Right ventricle myocardium inferior (tissue), 1 donor: ENCODE measurements at regions not wholly inside any gene's neighbourhood (a gene's known extent, or its start where the extent isn't known, plus 50 kb on each side); places are given as distances from the start of the nearest gene placed in this dataset.

Experiments used
- ATAC-seq: fragments of 200-7000 bp; cut with Tn5 transposase; one replicate; pipeline ENCODE4 v1.9.1; 2020; ENCODE audit warnings: mild to moderate bottlenecking, moderate library complexity
- DNase-seq: peaks from one replicate; pipeline ENCODE4 v3.0.0; 2021; ENCODE audit errors: missing footprints
- intact Hi-C: fragments of 100-400 bp; cut with DNase I; formaldehyde crosslinking; loops from one replicate; pipeline ENCODE4 v1.11.0; 2022
- donor health status: DM: no; HTN: yes; CAD: no; lungs with severe emphysema.

- intact Hi-C loops = no loop called here
- ATAC-seq (no peak), DNase-seq (no peak)
These were observed 168.7 kb upstream of the FMN2 start for GRCh38 chr1:239922778-239923522.

GRCh38 chr1:239924741-239925350 is 166.8 kb upstream of the FMN2 start:
- DNase-seq (no peak), ATAC-seq (no peak)
- intact Hi-C loops = no loop called here

DNA sequence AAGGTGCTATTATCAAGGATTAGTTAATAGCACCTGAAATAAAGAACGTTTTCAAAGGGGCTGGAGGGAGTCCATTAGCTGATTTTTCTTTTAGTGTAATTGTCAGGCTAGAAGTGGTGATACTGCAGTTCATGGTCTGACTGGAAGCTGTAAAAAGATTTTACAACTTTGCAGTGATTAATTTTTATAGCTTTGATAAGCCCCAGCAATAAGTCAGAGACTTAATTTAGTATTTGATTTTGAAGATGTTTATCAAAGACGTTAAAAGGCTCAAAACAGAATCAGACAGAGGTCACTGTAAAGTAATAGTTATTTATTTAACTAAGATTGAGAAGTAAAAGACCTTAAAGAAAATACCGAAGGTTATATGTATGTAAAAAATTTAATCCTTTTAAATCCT is 165.5 kb upstream of the FMN2 start:
- no peak for DNase-seq
- ATAC-seq = no peak
- intact Hi-C loops = no loop called here

DNA sequence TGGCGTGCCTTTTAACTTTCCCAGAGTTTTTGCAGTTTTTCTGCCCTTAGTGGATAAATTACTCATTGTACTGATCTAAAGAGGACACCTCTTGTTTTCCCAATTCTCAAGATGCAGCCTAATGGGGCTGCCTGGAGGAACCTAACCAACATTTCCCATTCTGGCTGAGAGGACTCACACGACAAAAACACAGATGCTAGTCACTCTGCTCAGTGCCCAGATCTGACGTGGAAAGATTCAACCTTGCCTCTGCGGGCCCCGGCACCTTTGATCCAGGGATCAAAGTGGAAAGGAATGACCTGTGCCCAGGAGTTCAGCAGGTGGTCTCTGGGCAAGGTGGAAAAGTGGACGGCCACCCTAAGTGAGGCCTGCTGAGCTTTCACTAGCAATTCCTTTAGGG is 162.4 kb upstream of the FMN2 start:
- ATAC-seq = no peak
- no peak for DNase-seq

DNA sequence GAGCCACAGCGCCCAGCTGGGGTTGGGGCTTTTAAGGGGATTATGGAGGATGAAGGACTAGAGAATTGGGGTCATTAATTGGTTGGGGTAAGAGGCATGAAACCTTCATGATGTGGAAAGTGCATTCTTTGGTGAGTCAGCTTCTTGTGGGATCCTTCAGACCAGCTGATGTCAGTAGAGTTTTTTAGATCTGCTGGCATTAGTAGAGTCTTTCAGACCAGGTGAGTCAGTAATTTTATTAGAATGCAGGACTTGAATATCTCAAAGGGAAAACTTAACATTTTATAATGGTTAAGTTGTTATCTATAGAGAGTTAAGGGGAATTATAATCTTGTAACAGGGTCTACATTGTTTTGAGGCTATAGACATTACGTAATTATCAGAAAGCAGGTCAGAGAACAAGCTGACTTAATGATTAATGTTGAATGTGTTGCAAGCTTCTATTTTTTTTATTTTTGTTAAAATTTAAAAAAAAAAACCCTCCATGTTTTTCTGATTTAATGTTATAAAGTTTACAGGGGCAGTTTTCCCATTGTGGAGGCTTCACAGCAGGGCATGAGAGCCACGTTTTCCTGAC is 160.9 kb upstream of the FMN2 start:
- ATAC-seq (no peak), DNase-seq (no peak)

More for the DNA sequence above, 162.4 kb upstream of the FMN2 start:
- intact Hi-C loops = no loop called here

GRCh38 chr1:239931341-239931740 is 160.3 kb upstream of the FMN2 start:
- intact Hi-C loops = no loop called here
- ATAC-seq (no peak), DNase-seq (no peak)

More for the DNA sequence above, 160.9 kb upstream of the FMN2 start:
- intact Hi-C loops = no loop called here

DNA sequence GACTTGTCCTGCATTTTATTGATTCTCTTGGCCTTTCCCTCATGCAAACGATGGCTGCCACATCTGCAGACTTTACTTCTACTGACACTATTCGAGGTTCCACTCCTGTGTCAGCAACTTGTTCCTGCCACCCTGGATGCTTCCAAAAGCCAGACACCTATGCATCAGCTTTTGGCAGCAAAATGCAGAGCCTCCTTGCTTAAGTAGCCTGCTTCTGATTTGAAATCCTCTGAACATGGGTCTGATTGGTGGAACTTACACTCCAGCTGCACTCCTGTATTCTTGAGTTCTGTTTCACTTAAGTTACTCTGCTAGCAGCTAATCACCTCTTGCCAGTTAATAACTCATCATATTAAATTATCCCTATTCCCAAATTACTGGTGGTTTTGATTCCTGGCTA is 152.1 kb upstream of the FMN2 start:
- ATAC-seq (no peak), DNase-seq (no peak)
- intact Hi-C loops = no loop called here

GRCh38 chr1:239943761-239944160 is 147.9 kb upstream of the FMN2 start:
- intact Hi-C loops = no loop called here
- ATAC-seq = no peak
- no peak for DNase-seq

GRCh38 chr1:239944666-239945065 is 147.0 kb upstream of the FMN2 start:
- DNase-seq (no peak), ATAC-seq (no peak)
- intact Hi-C loops = no loop called here

- DNase-seq = no peak
- intact Hi-C loops = no loop called here
- ATAC-seq = no peak
These were observed 143.9 kb upstream of the FMN2 start for GRCh38 chr1:239947801-239948200.

DNA sequence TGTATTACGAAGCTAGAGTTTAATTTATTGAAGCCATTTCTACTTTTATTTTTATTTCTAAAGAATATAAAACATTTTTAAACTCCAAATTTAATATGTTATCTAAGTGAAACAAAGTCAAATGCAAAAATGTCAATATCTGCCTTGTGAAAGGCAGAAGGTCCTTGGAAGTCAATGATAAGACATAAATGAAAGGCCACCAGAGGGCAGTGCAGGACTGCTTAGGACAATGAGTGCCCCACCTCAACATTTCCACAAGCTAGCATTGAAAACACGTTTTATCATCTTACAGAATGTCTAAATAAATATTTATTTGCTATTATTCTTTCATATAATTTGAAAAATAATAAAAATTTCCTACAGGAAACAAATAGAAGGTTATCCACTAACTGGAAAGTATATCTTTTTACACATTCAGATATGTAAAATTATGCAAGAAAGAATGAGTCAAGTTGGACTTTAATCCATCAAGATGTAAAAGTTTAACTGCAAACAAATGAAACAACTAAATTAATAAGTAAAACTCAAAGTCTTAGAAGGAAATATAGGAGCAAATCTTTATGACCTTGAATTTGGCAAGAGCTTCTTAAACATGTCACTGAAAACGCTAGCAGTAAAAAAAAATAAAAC is 140.1 kb upstream of the FMN2 start:
- DNase-seq = no peak
- intact Hi-C loops = no loop called here
- no peak for ATAC-seq

GRCh38 chr1:239952348-239953308 is 139.1 kb upstream of the FMN2 start:
- intact Hi-C loops = no loop called here
- ATAC-seq (no peak), DNase-seq (peak; percentile 71)

GRCh38 chr1:239954836-239955235 is 136.8 kb upstream of the FMN2 start:
- intact Hi-C loops = no loop called here
- ATAC-seq = no peak

DNA sequence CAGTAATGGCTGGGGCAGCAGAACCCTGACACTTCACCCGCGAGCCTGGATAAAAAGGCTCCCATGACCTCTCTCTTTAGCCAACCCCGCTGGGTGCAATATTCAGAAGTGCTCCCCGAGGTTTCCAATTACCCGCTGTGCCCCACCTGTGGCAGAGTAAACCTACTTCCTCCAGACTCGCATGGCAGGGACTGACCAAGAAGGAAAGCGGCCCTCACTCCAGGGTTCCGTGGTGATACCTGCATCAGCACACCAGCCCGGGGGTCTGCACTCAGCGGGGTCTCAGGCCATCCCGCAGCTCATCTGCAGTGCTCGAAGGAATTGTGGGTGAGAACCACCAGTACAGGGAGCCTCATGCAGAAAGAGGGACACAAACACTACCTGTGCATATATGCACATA is 136.3 kb upstream of the FMN2 start:
- ATAC-seq = no peak
- DNase-seq = no peak
- intact Hi-C loops = no loop called here

More at GRCh38 chr1:239954836-239955235, 136.8 kb upstream of the FMN2 start:
- no peak for DNase-seq

DNA sequence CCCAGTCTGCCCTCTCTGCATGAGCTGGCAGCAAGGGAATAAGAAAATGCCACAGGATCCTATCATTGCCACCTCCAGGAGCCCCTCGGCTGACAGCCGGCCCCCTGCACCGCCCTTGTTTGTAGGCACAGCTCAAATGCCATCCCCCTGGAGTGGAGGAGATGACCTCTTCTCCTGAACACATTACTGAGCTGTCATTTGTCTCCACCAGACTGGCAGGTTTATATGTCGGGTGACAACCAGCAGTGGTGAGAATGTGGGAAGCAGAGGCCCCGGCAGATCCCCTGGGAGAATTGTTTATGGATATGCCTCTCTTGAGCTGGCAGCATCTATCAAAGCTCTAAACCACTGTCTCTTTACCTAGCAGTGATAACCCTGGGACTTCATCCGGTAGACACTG is 135.4 kb upstream of the FMN2 start:
- DNase-seq (no peak), ATAC-seq (no peak)
- intact Hi-C loops = no loop called here

DNA sequence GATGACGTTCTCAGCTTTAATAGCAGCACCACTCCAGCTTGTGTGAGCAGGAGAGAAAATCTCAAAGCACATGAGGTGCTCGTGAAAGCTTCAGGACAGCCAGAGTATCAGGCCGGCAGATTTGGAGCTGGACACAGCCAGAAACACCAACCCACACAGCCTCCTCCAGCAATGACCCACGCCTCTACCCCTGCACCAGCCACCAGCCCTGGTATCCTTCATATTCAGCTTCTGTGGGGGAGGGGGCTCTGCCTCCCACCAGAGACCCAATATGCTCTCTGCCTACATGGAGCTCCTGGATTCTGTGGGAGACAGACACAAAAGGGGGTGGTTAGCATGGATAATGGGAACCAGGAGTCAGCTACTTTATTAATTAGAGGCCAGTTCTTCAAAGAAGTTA is 133.6 kb upstream of the FMN2 start:
- intact Hi-C loops = no loop called here
- ATAC-seq (no peak), DNase-seq (no peak)

GRCh38 chr1:239960366-239960765 is 131.3 kb upstream of the FMN2 start:
- ATAC-seq (no peak), DNase-seq (no peak)

DNA sequence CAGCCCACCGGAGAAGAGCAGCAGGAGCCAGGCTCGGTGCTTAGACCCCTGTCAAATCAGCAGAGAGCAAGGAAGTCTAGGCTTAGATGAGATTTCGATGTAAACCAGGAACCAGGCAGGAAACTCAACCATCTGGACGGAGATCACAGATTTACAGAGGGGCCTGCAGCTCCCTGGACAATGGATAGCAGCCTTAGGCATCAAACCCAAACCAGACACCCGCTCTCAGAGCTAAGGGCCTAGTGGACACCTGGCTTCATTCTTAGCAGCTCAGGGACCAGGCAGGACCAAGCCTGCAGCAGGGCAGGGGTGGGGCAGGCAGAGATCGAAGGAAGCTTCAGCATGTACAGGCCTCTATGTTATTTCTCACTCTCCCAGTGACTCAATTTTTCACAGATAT is 127.8 kb upstream of the FMN2 start:
- DNase-seq (no peak), ATAC-seq (no peak)
- intact Hi-C loops = no loop called here

More at GRCh38 chr1:239960366-239960765, 131.3 kb upstream of the FMN2 start:
- intact Hi-C loops = no loop called here
